ENCODE measurements at regions not wholly inside any gene's neighbourhood (a gene's known extent, or its start where the extent isn't known, plus 50 kb on each side); places are given as distances from the start of the nearest gene placed in this dataset.

- TF ChIP-seq FOS (IDR thresholded peaks at IDR 0.05; ENCODE audit: low read depth, low read length) (no peak), RFX5 (IDR thresholded peaks at IDR 0.05; ENCODE audit: low read depth, low read length) (no peak), NFE2L2 (IDR thresholded peaks at IDR 0.05; ENCODE audit: low read depth, low read length) (no peak), MAFK (IDR thresholded peaks at IDR 0.05; ENCODE audit: low read depth, low read length) (no peak), MXI1 (IDR thresholded peaks at IDR 0.05; ENCODE audit: borderline replicate concordance, low read depth, low read length) (no peak), RAD21 (IDR thresholded peaks at IDR 0.05; ENCODE audit: low read length) (no peak), POLR2A (IDR thresholded peaks at IDR 0.05; ENCODE audit: low read depth, low read length) (no peak), RCOR1 (IDR thresholded peaks at IDR 0.05; ENCODE audit: insufficient replicate concordance, low read length) (no peak), CHD1 (IDR thresholded peaks at IDR 0.05; ENCODE audit: low read depth, low read length) (no peak), CTCF (conservative IDR thresholded peaks at IDR 0.05; ENCODE audit: low read depth, low read length) (no peak), ELK1 (IDR thresholded peaks at IDR 0.05; ENCODE audit: borderline replicate concordance, low read depth, low read length) (no peak), BHLHE40 (IDR thresholded peaks at IDR 0.05; ENCODE audit: low read depth, low read length) (no peak), SMC3 (IDR thresholded peaks at IDR 0.05; ENCODE audit: low read depth, low read length) (no peak), MAZ (IDR thresholded peaks at IDR 0.05; ENCODE audit: borderline replicate concordance, low read depth, low read length) (no peak), CEBPB (IDR thresholded peaks at IDR 0.05; ENCODE audit: low read depth, low read length) (no peak)
- DNase-seq (no peak), ATAC-seq (ENCODE audit: low read depth) (no peak)
- dilution Hi-C loops (cut with HindIII; ENCODE audit: low sequenced_read_pairs, unreplicated experiment): loop anchor here (25.0 kb wide), 1 partner anchor 469 kb away; no protein-coding TSS in a partner anchor
- H3K14ac ChIP-seq (replicated peaks; ENCODE audit: low read depth, low read length): no peak overlapping the region
- no peak overlapping the region for H3K18ac ChIP-seq (ENCODE audit: low read depth, low read length)
- H3K9me1 ChIP-seq (ENCODE audit: insufficient read depth, low read length): no peaks in the 10 kb centered on the region
- no peaks in the 10 kb centered on the region for H3K36me3 ChIP-seq (ENCODE audit: control insufficient read depth, insufficient read depth, low read length)
- BruUV-seq (replicated peaks): no TSS peak
- H3K4me3 ChIP-seq (ENCODE audit: insufficient read depth, low read depth, low read length): no peak overlapping the region
- no peak overlapping the region for H4K8ac ChIP-seq (ENCODE audit: low read depth in 2 of 2, low read length in 2 of 2)
- no peak overlapping the region for H3K9ac ChIP-seq (ENCODE audit: low read depth, low read length)
- no peak overlapping the region for H2AK9ac ChIP-seq (replicated peaks; ENCODE audit: low read depth, low read length, poor library complexity)
- no CpG with 5 or more reads among the region's 3 CpGs for WGBS, 2 experiments (ENCODE audit: extremely low coverage in 2 of 2, insufficient read length in 1 of 2)
- H3K27me3 ChIP-seq (ENCODE audit: control insufficient read depth, insufficient read depth, low read length): peaks cover 14% of the 10 kb centered on the region
- no peak overlapping the region for H3K56ac ChIP-seq (ENCODE audit: extremely low read depth, insufficient read depth, low read length)
- no peaks in the 10 kb centered on the region for H4K20me1 ChIP-seq (ENCODE audit: insufficient read depth, low read length)
- no peak overlapping the region for H3K23ac ChIP-seq (ENCODE audit: low read depth, low read length)
- no peak overlapping the region for H3K27ac ChIP-seq (ENCODE audit: insufficient read depth, low read length)
- H2AK5ac ChIP-seq (ENCODE audit: low read depth, low read length): no peak overlapping the region
- no peak overlapping the region for H2BK5ac ChIP-seq (ENCODE audit: low read depth, low read length, poor library complexity, severe bottlenecking)
- H4K5ac ChIP-seq (ENCODE audit: low read depth, low read length): no peak overlapping the region
- no peak overlapping the region for H2BK15ac ChIP-seq (ENCODE audit: low read depth, low read length)
- H3K4me1 ChIP-seq (ENCODE audit: control insufficient read depth, insufficient read depth, low read length): no peaks in the 10 kb centered on the region
- no peak overlapping the region for H3K4me2 ChIP-seq (ENCODE audit: low read depth, low read length)
- ChIA-PET POLR2A (ENCODE audit: unreplicated experiment) (no interaction called here), CTCF (no interaction called here)
- no peak overlapping the region for H2AFZ ChIP-seq (replicated peaks; ENCODE audit: low read length, poor library complexity)
- H3K9me3 ChIP-seq (ENCODE audit: control insufficient read depth, insufficient read depth, low read length): no peaks in the 10 kb centered on the region
- no peaks in the 10 kb centered on the region for H3K79me1 ChIP-seq (ENCODE audit: low read depth in 1 of 2, low read length in 2 of 2)
- in situ Hi-C loops (cut with MboI; ENCODE audit: low sequenced_read_pairs): no loop called here
- H3K4ac ChIP-seq (ENCODE audit: low read depth, low read length): no peak overlapping the region
- intact Hi-C loops (cut with micrococcal nuclease): no loop called here
- no peak overlapping the region for H2BK120ac ChIP-seq (ENCODE audit: low read depth, low read length)
- no peak overlapping the region for H2BK20ac ChIP-seq (ENCODE audit: low read depth, low read length)
- H4K91ac ChIP-seq (ENCODE audit: insufficient read depth, low read depth, low read length): no peak overlapping the region
These were observed 81.2 kb upstream of the ETV6 start for GRCh38 chr12:11568155-11568761.
